Body of pancreas (tissue), 4 donors: ENCODE measurements at regions not wholly inside any gene's neighbourhood (a gene's known extent, or its start where the extent isn't known, plus 50 kb on each side); places are given as distances from the start of the nearest gene placed in this dataset.

Experiments
- ATAC-seq: fragments of 150-250 bp; one replicate; pipeline ENCODE4 v1.9.1; 2016
- DNase-seq, 4 donors: peaks; one replicate each; pipeline ENCODE4 v3.0.0-alpha.2; 2019
- H3K27ac ChIP-seq, 4 donors: fragments of 200-600 bp; sonication (generic); 1 replicate in 3 of 4; 2 replicates in 1 of 4; pipeline versions ENCODE4 v1.5.1 to v1.6.1; 2016 to 2019; ENCODE audit warnings: mild to moderate bottlenecking in 1 of 4, mixed read lengths in 1 of 4, moderate library complexity in 1 of 4
- H3K27me3 ChIP-seq, 2 donors: fragments of 200-600 bp; sonication (generic); one replicate each; pipeline ENCODE4 v1.6.0; 2016; ENCODE audit warnings: mild to moderate bottlenecking in 1 of 2
- H3K36me3 ChIP-seq, 2 donors: fragments of 200-600 bp; sonication (generic); replicated peaks in 1 of 2; 2 replicates each; pipeline ENCODE4 v1.5.1; 2016; ENCODE audit warnings: low read depth in 2 of 2; ENCODE audit not compliant: insufficient read depth in 1 of 2
- H3K4me1 ChIP-seq: fragments of 200-600 bp; sonication (generic); one replicate; pipeline ENCODE4 v1.6.0; 2016
- H3K4me3 ChIP-seq, 2 donors: fragments of 200-600 bp; sonication (generic); 1 replicate in 1 of 2; 2 replicates in 1 of 2; pipeline ENCODE4 v1.5.1; 2016 to 2019
- H3K9me3 ChIP-seq, 3 donors: fragments of 200-600 bp; sonication (generic); 1 replicate in 2 of 3; 2 replicates in 1 of 3; pipeline ENCODE4 v1.5.1; 2016
- POLR2A ChIP-seq, 3 donors: fragments of 450-650 bp; IDR thresholded peaks; one replicate each; pipeline ENCODE4 v1.6.1; 2016; ENCODE audit warnings: antibody characterized with exemption in 3 of 3, mild to moderate bottlenecking in 2 of 3
- WGBS, 2 donors: methylation state at CpG; one replicate each; pipeline ENCODE4 v1.1.5; 2017; 5-methylcytosine and 5-hydroxymethylcytosine counted together
- intact Hi-C: fragments of 100-400 bp; cut with DNase I; formaldehyde crosslinking; loops from one replicate; pipeline ENCODE4 v1.15.1; 2023
- TF ChIP-seq, protein P1 (sequence below), 7 experiments: fragments of 450-650 bp in 4 of 7; fragments of 200-600 bp in 3 of 7; sonication (generic) in 3 of 7; IDR thresholded peaks; one replicate each; pipeline ENCODE4 v1.5.1; 2016 to 2019; ENCODE audit warnings: antibody characterized with exemption in 7 of 7

DNA sequence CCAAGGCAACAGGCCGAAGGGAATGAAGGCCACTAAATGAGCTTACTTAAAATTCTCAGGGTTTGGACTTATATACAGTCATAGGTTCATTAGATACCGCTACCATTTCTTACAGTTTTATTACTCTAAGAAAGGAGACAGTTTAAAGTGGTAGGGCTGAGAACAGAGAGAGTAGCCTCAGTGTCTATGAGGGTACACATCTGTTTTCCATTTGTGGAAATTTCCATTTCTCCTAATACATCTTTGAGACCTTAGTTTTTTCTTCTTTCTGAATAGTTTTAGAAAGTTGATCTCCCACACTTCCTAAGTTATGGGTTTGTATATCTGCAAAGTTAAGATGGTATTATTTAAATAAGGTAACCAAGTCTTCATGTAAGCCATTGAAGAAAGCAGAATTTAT lies 1279.1 kb downstream of the NCAM2 start:
- TF ChIP-seq POLR2A (IDR thresholded peaks at IDR 0.05), result no peak
- TF ChIP-seq, protein P1, sequence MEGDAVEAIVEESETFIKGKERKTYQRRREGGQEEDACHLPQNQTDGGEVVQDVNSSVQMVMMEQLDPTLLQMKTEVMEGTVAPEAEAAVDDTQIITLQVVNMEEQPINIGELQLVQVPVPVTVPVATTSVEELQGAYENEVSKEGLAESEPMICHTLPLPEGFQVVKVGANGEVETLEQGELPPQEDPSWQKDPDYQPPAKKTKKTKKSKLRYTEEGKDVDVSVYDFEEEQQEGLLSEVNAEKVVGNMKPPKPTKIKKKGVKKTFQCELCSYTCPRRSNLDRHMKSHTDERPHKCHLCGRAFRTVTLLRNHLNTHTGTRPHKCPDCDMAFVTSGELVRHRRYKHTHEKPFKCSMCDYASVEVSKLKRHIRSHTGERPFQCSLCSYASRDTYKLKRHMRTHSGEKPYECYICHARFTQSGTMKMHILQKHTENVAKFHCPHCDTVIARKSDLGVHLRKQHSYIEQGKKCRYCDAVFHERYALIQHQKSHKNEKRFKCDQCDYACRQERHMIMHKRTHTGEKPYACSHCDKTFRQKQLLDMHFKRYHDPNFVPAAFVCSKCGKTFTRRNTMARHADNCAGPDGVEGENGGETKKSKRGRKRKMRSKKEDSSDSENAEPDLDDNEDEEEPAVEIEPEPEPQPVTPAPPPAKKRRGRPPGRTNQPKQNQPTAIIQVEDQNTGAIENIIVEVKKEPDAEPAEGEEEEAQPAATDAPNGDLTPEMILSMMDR (IDR thresholded peaks at IDR 0.05), result no peak
- Histone ChIP-seq H3K4me3 (no peak overlapping the region), H3K27ac (no peak overlapping the region), H3K4me1 (no peaks in the 10 kb centered on the region), H3K36me3 (no peaks in the 10 kb centered on the region), H3K9me3 (no peaks in the 10 kb centered on the region), H3K27me3 (no peaks in the 10 kb centered on the region)
- ATAC-seq, result no peak
- no peak for DNase-seq
- 78 to 83% methylated on average over 2 of the region's 2 CpGs for WGBS, 2 donors
- intact Hi-C loops, result no loop called here

DNA sequence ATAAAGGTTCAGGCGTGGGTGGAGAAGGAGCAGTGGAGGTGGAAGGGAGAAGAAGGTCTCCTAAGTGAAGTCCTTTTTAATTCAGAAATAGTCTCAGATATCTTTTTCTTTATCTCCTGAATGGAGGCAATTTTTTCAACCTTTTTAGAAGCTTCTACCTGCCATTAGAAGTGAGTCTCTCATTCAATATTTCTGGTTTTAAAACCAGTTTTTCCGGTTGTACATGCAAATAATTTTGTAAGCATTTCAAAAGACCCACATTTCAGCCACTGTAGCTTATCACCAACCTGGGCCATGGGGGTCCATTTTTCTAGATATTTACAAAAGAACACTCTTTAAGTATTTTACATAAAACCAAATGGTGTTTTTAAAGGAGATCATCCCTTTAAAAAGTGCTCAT lies 1280.2 kb downstream of the NCAM2 start:
- H3K4me1 ChIP-seq, result no peaks in the 10 kb centered on the region
- H3K27ac ChIP-seq, result no peak overlapping the region
- no peak overlapping the region for H3K4me3 ChIP-seq
- 40 to 47% methylated on average over 2 of the region's 2 CpGs for WGBS, 2 donors
- H3K27me3 ChIP-seq, result no peaks in the 10 kb centered on the region
- no peak for DNase-seq
- TF ChIP-seq, protein P1 (IDR thresholded peaks at IDR 0.05), result no peak
- no peak for TF ChIP-seq POLR2A (IDR thresholded peaks at IDR 0.05)
- no peaks in the 10 kb centered on the region for H3K9me3 ChIP-seq
- ATAC-seq, result no peak
- no peaks in the 10 kb centered on the region for H3K36me3 ChIP-seq
- intact Hi-C loops, result no loop called here

- intact Hi-C loops, result no loop called here
- ATAC-seq (no peak), DNase-seq (no peak)
- Histone ChIP-seq H3K4me1 (no peaks in the 10 kb centered on the region), H3K27me3 (no peaks in the 10 kb centered on the region), H3K36me3 (no peaks in the 10 kb centered on the region), H3K9me3 (no peaks in the 10 kb centered on the region), H3K4me3 (no peak overlapping the region), H3K27ac (no peak overlapping the region)
- no peak for TF ChIP-seq POLR2A (IDR thresholded peaks at IDR 0.05)
- TF ChIP-seq, protein P1 (IDR thresholded peaks at IDR 0.05), result no peak
- WGBS, 2 donors, result 40 to 42% methylated on average over 2 of the region's 2 CpGs
These were observed 1282.6 kb downstream of the NCAM2 start for GRCh38 chr21:22280851-22281250.

DNA sequence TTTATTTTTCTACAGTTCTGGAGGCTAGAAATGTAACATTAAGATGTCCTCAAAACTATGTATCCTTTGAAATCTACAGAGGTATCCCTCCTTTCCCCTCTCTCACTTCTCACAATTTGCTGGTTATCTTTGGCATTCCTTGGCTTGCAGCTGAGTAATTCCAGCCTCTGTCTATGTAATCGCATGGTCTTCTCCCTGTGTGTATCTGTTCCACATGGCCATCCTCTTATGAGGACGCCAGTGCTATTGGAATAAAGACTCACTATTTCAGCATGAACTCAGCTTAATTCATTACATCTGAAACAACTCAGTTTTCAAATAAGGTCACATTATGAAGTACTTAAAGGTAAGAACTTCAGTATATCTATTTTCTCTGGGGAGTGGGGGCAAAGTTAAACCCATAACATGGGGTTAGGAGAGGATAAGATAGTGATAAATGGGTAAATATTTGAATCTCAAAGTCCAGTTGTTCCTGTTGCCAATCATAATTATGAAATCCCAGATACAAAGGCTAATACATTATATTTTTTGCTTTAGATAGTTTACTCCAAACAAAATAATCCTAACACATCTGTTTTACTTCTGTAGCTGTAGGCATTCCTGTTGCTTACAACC lies 1290.8 kb downstream of the NCAM2 start:
- DNase-seq (no peak), ATAC-seq (no peak)
- Histone ChIP-seq H3K36me3 (no peaks in the 10 kb centered on the region), H3K4me1 (no peaks in the 10 kb centered on the region), H3K27ac (no peak overlapping the region), H3K9me3 (peaks cover 0 to 6% (median 0%) of the 10 kb centered on the region in 3 donors), H3K4me3 (no peak overlapping the region), H3K27me3 (no peaks in the 10 kb centered on the region)
- TF ChIP-seq, protein P1 (IDR thresholded peaks at IDR 0.05), result no peak
- no peak for TF ChIP-seq POLR2A (IDR thresholded peaks at IDR 0.05)
- intact Hi-C loops, result no loop called here
- 50 to 64% methylated on average over 2 of the region's 2 CpGs for WGBS, 2 donors

DNA sequence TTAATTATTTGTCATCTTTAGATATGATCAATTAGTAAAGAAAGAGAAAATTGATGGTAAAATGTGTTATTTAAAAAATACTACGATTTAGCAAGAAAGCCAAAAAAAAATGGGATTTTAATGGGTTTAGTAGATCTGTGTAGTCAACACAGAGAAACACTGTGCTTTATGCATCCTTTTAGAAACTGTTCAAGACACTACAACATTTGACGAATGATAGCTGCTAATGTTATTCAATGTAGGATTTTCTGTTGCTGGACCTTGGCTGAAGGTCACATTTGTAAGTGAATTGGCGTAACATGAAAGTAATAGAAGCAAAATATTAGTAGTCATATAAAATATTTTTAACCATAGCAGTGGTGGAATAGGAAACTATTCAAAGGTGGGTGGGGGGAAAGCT lies 1293.9 kb downstream of the NCAM2 start:
- peaks cover 0 to 6% (median 0%) of the 10 kb centered on the region in 3 donors for H3K9me3 ChIP-seq
- ATAC-seq, result no peak
- no peak overlapping the region for H3K4me3 ChIP-seq
- no peaks in the 10 kb centered on the region for H3K4me1 ChIP-seq
- no peak for DNase-seq
- no peak overlapping the region for H3K27ac ChIP-seq
- no peaks in the 10 kb centered on the region for H3K27me3 ChIP-seq
- H3K36me3 ChIP-seq, result no peaks in the 10 kb centered on the region
- WGBS, 2 donors, result 70 to 76% methylated on average over 3 of the region's 3 CpGs
- intact Hi-C loops, result no loop called here
- TF ChIP-seq, protein P1 (IDR thresholded peaks at IDR 0.05), result no peak
- TF ChIP-seq POLR2A (IDR thresholded peaks at IDR 0.05), result no peak
